Gastrocnemius medialis (tissue), 4 donors: ENCODE measurements at regions not wholly inside any gene's neighbourhood (a gene's known extent, or its start where the extent isn't known, plus 50 kb on each side); places are given as distances from the start of the nearest gene placed in this dataset.

ENCODE experiments used
- ATAC-seq, 2 donors: fragments of 150-250 bp; one replicate each; pipeline ENCODE4 v1.9.1; 2016
- DNase-seq, 2 donors: peaks; one replicate each; pipeline ENCODE4 v3.0.0-alpha.2; 2019
- H3K27ac ChIP-seq, 4 donors: fragments of 200-600 bp; sonication (generic); 1 replicate in 1 of 4; 2 replicates in 3 of 4; pipeline ENCODE4 v1.5.1; 2016 to 2018; ENCODE audit warnings: mild to moderate bottlenecking in 2 of 4, moderate library complexity in 1 of 4
- H3K27me3 ChIP-seq, 3 donors: fragments of 200-600 bp; sonication (generic) in 2 of 3; 1 replicate in 1 of 3; 2 replicates in 2 of 3; pipeline versions ENCODE4 v1.5.1 to v1.6.0; 2016 to 2019; ENCODE audit warnings: mild to moderate bottlenecking in 1 of 3, moderate library complexity in 1 of 3
- H3K36me3 ChIP-seq, 2 donors: fragments of 200-600 bp; sonication (generic) in 1 of 2; one replicate each; pipeline ENCODE4 v1.5.1; 2017 to 2018
- H3K4me1 ChIP-seq, 2 donors: fragments of 200-600 bp; sonication (generic) in 1 of 2; one replicate each; pipeline ENCODE4 v1.5.1; 2016 to 2017; ENCODE audit warnings: mild to moderate bottlenecking in 2 of 2
- H3K4me3 ChIP-seq, 4 donors: fragments of 200-600 bp; sonication (generic) in 3 of 4; 1 replicate in 1 of 4; 2 replicates in 3 of 4; pipeline ENCODE4 v1.5.1; 2016 to 2019; ENCODE audit warnings: mild to moderate bottlenecking in 2 of 4
- H3K9me3 ChIP-seq, 3 donors: fragments of 200-600 bp; sonication (generic) in 2 of 3; 1 replicate in 1 of 3; 2 replicates in 2 of 3; pipeline ENCODE4 v1.5.1; 2016 to 2019
- CTCF ChIP-seq, 5 experiments: fragments of 450-650 bp in 3 of 5; fragments of 200-600 bp in 2 of 5; sonication (generic) in 2 of 5; IDR thresholded peaks in 4 of 5; conservative IDR thresholded peaks in 1 of 5; 1 replicate in 4 of 5; 2 replicates in 1 of 5; pipeline ENCODE4 v1.5.1; 2016 to 2019; ENCODE audit warnings: antibody characterized with exemption in 5 of 5, mild to moderate bottlenecking in 3 of 5, moderate library complexity in 3 of 5
- POLR2A ChIP-seq, 2 donors: fragments of 450-650 bp; IDR thresholded peaks; one replicate each; pipeline ENCODE4 v1.6.1; 2017; ENCODE audit warnings: antibody characterized with exemption in 2 of 2, mild to moderate bottlenecking in 2 of 2, moderate library complexity in 2 of 2
- in situ Hi-C, 4 donors: fragments of 200-750 bp; cut with MboI; loops; one replicate each; pipeline versions ENCODE4 v1.15.0 to v1.8.0; 2017; ENCODE audit warnings: low sequenced_read_pairs in 4 of 4
- intact Hi-C: fragments of 100-400 bp; cut with DNase I; formaldehyde crosslinking; loops from one replicate; pipeline ENCODE4 v1.15.1; 2023; ENCODE audit warnings: low total_unique reads

- in situ Hi-C loops = no loop called here
- no peaks in the 10 kb centered on the region for H3K36me3 ChIP-seq
- H3K4me1 ChIP-seq = no peaks in the 10 kb centered on the region
- H3K27me3 ChIP-seq = no peaks in the 10 kb centered on the region
- DNase-seq (no peak), ATAC-seq (no peak)
- TF ChIP-seq POLR2A (IDR thresholded peaks at IDR 0.05) (no peak), CTCF (IDR thresholded peaks at IDR 0.05 in 4 of 5, conservative IDR thresholded peaks at IDR 0.05 in 1 of 5) (no peak)
- no peak overlapping the region for H3K4me3 ChIP-seq
- no peak overlapping the region for H3K27ac ChIP-seq
- intact Hi-C loops = no loop called here
- H3K9me3 ChIP-seq = no peaks in the 10 kb centered on the region
Measured at GRCh38 chr16:8203101-8203500, 387.2 kb downstream of the TMEM114 start.

- no peaks in the 10 kb centered on the region for H3K36me3 ChIP-seq
- in situ Hi-C loops = no loop called here
- H3K4me1 ChIP-seq = no peaks in the 10 kb centered on the region
- intact Hi-C loops = no loop called here
- H3K4me3 ChIP-seq = no peak overlapping the region
- DNase-seq (no peak), ATAC-seq (no peak)
- no peaks in the 10 kb centered on the region for H3K9me3 ChIP-seq
- TF ChIP-seq CTCF (IDR thresholded peaks at IDR 0.05 in 4 of 5, conservative IDR thresholded peaks at IDR 0.05 in 1 of 5) (no peak), POLR2A (IDR thresholded peaks at IDR 0.05) (no peak)
- no peaks in the 10 kb centered on the region for H3K27me3 ChIP-seq
- H3K27ac ChIP-seq = no peak overlapping the region
Measured at GRCh38 chr16:8200839-8201238, 389.5 kb downstream of the TMEM114 start.

GRCh38 chr16:8199390-8199789 lies 390.9 kb downstream of the TMEM114 start:
- no peak overlapping the region for H3K27ac ChIP-seq
- ATAC-seq (no peak), DNase-seq (no peak)
- TF ChIP-seq CTCF (IDR thresholded peaks at IDR 0.05 in 4 of 5, conservative IDR thresholded peaks at IDR 0.05 in 1 of 5) = no peak
- TF ChIP-seq POLR2A (IDR thresholded peaks at IDR 0.05) = no peak
- H3K36me3 ChIP-seq = no peaks in the 10 kb centered on the region
- H3K4me1 ChIP-seq = no peaks in the 10 kb centered on the region
- no peaks in the 10 kb centered on the region for H3K9me3 ChIP-seq
- intact Hi-C loops = no loop called here
- no peak overlapping the region for H3K4me3 ChIP-seq
- in situ Hi-C loops = no loop called here
- no peaks in the 10 kb centered on the region for H3K27me3 ChIP-seq

- Histone ChIP-seq H3K36me3 (no peaks in the 10 kb centered on the region), H3K4me1 (no peaks in the 10 kb centered on the region), H3K4me3 (no peak overlapping the region), H3K27me3 (no peaks in the 10 kb centered on the region), H3K27ac (no peak overlapping the region), H3K9me3 (no peaks in the 10 kb centered on the region)
- ATAC-seq (no peak), DNase-seq (no peak)
- TF ChIP-seq CTCF (IDR thresholded peaks at IDR 0.05 in 4 of 5, conservative IDR thresholded peaks at IDR 0.05 in 1 of 5) = no peak
- no peak for TF ChIP-seq POLR2A (IDR thresholded peaks at IDR 0.05)
- in situ Hi-C loops (no loop called here), intact Hi-C loops (no loop called here)
Measured at GRCh38 chr16:8194794-8195193, 395.5 kb downstream of the TMEM114 start.

- in situ Hi-C loops (no loop called here), intact Hi-C loops (no loop called here)
- H3K9me3 ChIP-seq = no peaks in the 10 kb centered on the region
- no peak for TF ChIP-seq POLR2A (IDR thresholded peaks at IDR 0.05)
- TF ChIP-seq CTCF (IDR thresholded peaks at IDR 0.05 in 4 of 5, conservative IDR thresholded peaks at IDR 0.05 in 1 of 5) = no peak
- H3K27ac ChIP-seq = no peak overlapping the region
- H3K27me3 ChIP-seq = no peaks in the 10 kb centered on the region
- ATAC-seq (no peak), DNase-seq (no peak)
- H3K4me3 ChIP-seq = no peak overlapping the region
- no peaks in the 10 kb centered on the region for H3K36me3 ChIP-seq
- no peaks in the 10 kb centered on the region for H3K4me1 ChIP-seq
Measured at GRCh38 chr16:8188841-8189240, 401.5 kb downstream of the TMEM114 start.
